HepG2 (cell line): ENCODE measurements at regions not wholly inside any gene's neighbourhood (a gene's known extent, or its start where the extent isn't known, plus 50 kb on each side); places are given as distances from the start of the nearest gene placed in this dataset.
A peak's percentile ranks its signal among the peaks of the same experiment; 100 is the strongest.

Experiments used
- AGO2 ChIP-seq: fragments of 200-400 bp; formaldehyde crosslinking; optimal IDR thresholded peaks from 2 replicates; pipeline ENCODE3; 2017; ENCODE audit warnings: mild to moderate bottlenecking, low read depth, low read length, moderate library complexity
- BRD4 ChIP-seq: sonication (generic); formaldehyde crosslinking; IDR thresholded peaks from 2 replicates; pipeline ENCODE4 v1.4.0; 2020; ENCODE audit warnings: missing genetic modification reagents
- CBX1 ChIP-seq: IDR thresholded peaks from one replicate; pipeline ENCODE4 v1.6.1; 2016; ENCODE audit warnings: antibody characterized with exemption, low read depth
- CENPX ChIP-seq: sonication (generic); formaldehyde crosslinking; IDR thresholded peaks from 2 replicates; pipeline ENCODE4 v1.9.0; 2021; ENCODE audit warnings: mild to moderate bottlenecking, missing genetic modification reagents, moderate library complexity
- DPF2 ChIP-seq: sonication (generic); formaldehyde crosslinking; IDR thresholded peaks from 2 replicates; pipeline ENCODE4 v1.4.0; 2020; ENCODE audit warnings: mild to moderate bottlenecking, low read depth, missing genetic modification reagents, borderline replicate concordance
- ELF4 ChIP-seq: sonication (generic); formaldehyde crosslinking; IDR thresholded peaks from 2 replicates; pipeline ENCODE4 v1.5.0; 2020; ENCODE audit warnings: missing genetic modification reagents, mild to moderate bottlenecking, moderate library complexity, borderline replicate concordance
- GPN1 ChIP-seq: sonication (generic); formaldehyde crosslinking; IDR thresholded peaks from 2 replicates; pipeline ENCODE4 v1.5.1; 2020; ENCODE audit warnings: missing genetic modification reagents, borderline replicate concordance
- IKZF4 ChIP-seq: sonication (generic); formaldehyde crosslinking; IDR thresholded peaks from 2 replicates; pipeline ENCODE4 v1.5.1; 2020; ENCODE audit warnings: borderline replicate concordance, mild to moderate bottlenecking, low read depth, missing genetic modification reagents; ENCODE audit errors: not compliant biosample characterization
- LCORL ChIP-seq, 2 experiments: fragments of 450-650 bp in 1 of 2; sonication (generic) in 1 of 2; formaldehyde crosslinking in 1 of 2; IDR thresholded peaks; 2 replicates each; pipeline versions ENCODE4 v1.5.0 to v1.6.1; 2017 to 2020; ENCODE audit warnings: antibody characterized with exemption in 1 of 2, missing genetic modification reagents in 1 of 2
- MTF1 ChIP-seq: sonication (generic); formaldehyde crosslinking; IDR thresholded peaks from 2 replicates; pipeline ENCODE4 v1.5.0; 2020; ENCODE audit warnings: missing genetic modification reagents
- NFKBIZ ChIP-seq: IDR thresholded peaks from 2 replicates; pipeline ENCODE4 v1.6.1; 2018; ENCODE audit warnings: missing genetic modification reagents, missing compliant biosample characterization
- NONO ChIP-seq, 2 experiments: fragments of 450-650 bp in 1 of 2; sonication (generic) in 1 of 2; formaldehyde crosslinking in 1 of 2; IDR thresholded peaks in 1 of 2; conservative IDR thresholded peaks in 1 of 2; 2 replicates each; pipeline versions ENCODE4 v1.6.1 to v1.8.0; 2017 to 2022; ENCODE audit warnings: mild to moderate bottlenecking in 1 of 2, missing genetic modification reagents in 1 of 2, moderate library complexity in 1 of 2
- ONECUT2 ChIP-seq: sonication (generic); formaldehyde crosslinking; IDR thresholded peaks from 2 replicates; pipeline ENCODE4 v1.4.0; 2020; ENCODE audit warnings: missing genetic modification reagents
- RBFOX2 ChIP-seq: fragments of 200-400 bp; formaldehyde crosslinking; IDR thresholded peaks from 2 replicates; pipeline ENCODE4 v1.6.1; 2017; ENCODE audit warnings: low read depth, mild to moderate bottlenecking, low read length
- SP4 ChIP-seq: sonication (generic); formaldehyde crosslinking; IDR thresholded peaks from 2 replicates; pipeline ENCODE4 v1.8.1; 2023; ENCODE audit warnings: mild to moderate bottlenecking, missing genetic modification reagents
- STAT5B ChIP-seq: sonication (generic); formaldehyde crosslinking; IDR thresholded peaks from 2 replicates; pipeline ENCODE4 v1.4.0; 2020; ENCODE audit warnings: missing genetic modification reagents
- TCF12 ChIP-seq, 2 experiments: fragments of 450-650 bp in 1 of 2; sonication (generic) in 1 of 2; formaldehyde crosslinking in 1 of 2; IDR thresholded peaks; 2 replicates each; pipeline versions ENCODE4 v1.6.1 to v1.8.0; 2017 to 2022; ENCODE audit warnings: antibody characterized with exemption in 1 of 2, mild to moderate bottlenecking in 1 of 2, missing genetic modification reagents in 1 of 2, moderate library complexity in 1 of 2
- ZBTB1 ChIP-seq: sonication (generic); formaldehyde crosslinking; IDR thresholded peaks from 2 replicates; pipeline ENCODE4 v1.4.0; 2020; ENCODE audit warnings: missing genetic modification reagents, borderline replicate concordance
- ZFP36L2 ChIP-seq: sonication (generic); formaldehyde crosslinking; IDR thresholded peaks from 2 replicates; pipeline ENCODE4 v1.4.0; 2020; ENCODE audit warnings: missing genetic modification reagents
- ZIK1 ChIP-seq: sonication (generic); formaldehyde crosslinking; IDR thresholded peaks from 2 replicates; pipeline ENCODE4 v1.5.0; 2020; ENCODE audit warnings: mild to moderate bottlenecking, low read depth, missing genetic modification reagents, borderline replicate concordance
- ZNF530 ChIP-seq: sonication (generic); formaldehyde crosslinking; IDR thresholded peaks from 2 replicates; pipeline ENCODE4 v1.5.0; 2020; ENCODE audit warnings: low read depth, mild to moderate bottlenecking, missing genetic modification reagents
- ZNF558 ChIP-seq: sonication (generic); formaldehyde crosslinking; IDR thresholded peaks from 2 replicates; pipeline ENCODE4 v1.9.0; 2022; ENCODE audit warnings: mild to moderate bottlenecking, missing genetic modification reagents, borderline replicate concordance
- ZNF589 ChIP-seq: sonication (generic); formaldehyde crosslinking; conservative IDR thresholded peaks from 2 replicates; pipeline ENCODE4 v1.8.0; 2022; ENCODE audit warnings: mild to moderate bottlenecking, moderate library complexity, missing genetic modification reagents
- ZNF7 ChIP-seq: IDR thresholded peaks from 2 replicates; pipeline ENCODE4 v1.6.1; 2016; ENCODE audit warnings: missing biosample characterization, missing genetic modification reagents
- ZSCAN29 ChIP-seq: sonication (generic); formaldehyde crosslinking; conservative IDR thresholded peaks from 2 replicates; pipeline ENCODE4 v1.4.0; 2020; ENCODE audit warnings: mild to moderate bottlenecking, missing genetic modification reagents
- TF ChIP-seq, protein P1 (sequence below): sonication (generic); formaldehyde crosslinking; IDR thresholded peaks from 2 replicates; pipeline ENCODE4 v1.4.0; 2020; ENCODE audit warnings: mild to moderate bottlenecking, low read depth, missing genetic modification reagents
- TF ChIP-seq, protein P2 (sequence below): sonication (generic); formaldehyde crosslinking; conservative IDR thresholded peaks from 2 replicates; pipeline ENCODE4 v1.8.0; 2022; ENCODE audit warnings: missing genetic modification reagents

DNA sequence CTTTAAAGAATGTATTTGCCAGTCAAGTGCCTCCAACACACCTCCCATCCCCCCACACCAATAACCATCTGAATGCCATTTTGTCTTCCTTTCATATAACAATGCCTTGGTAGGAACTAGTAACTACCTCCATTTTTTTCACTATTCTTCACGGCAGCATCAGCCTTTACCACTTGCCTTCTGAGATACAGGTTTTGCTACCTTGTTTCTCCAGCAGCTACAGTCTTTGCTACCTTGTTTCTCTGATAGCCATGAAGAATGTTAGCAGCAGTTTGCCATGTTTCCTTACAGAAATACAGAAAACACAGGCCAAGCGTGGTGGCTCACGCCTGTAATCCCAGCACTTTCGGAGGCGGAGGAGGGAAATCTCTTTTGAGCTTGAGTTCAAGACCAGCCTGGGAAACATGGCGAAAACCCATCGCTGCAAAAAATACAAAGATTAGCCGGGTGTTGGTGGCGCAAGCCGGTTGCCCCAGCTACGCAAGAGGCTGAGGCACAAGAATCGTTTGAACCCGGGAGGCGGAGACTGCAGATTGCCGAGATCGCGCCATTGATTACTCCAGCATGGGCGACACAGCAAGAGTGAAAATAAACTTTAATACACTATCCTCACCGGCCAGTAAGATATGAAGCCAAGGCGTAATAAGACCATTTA, 100.9 kb downstream of the HFE start (continued):
- TF ChIP-seq CBX1 (no peak), ZNF7 (CRISPR knock-in tag) (no peak), ONECUT2 (CRISPR knock-in tag) (no peak; the same call in 1 of the 2 replicates), ELF4 (CRISPR knock-in tag) (0 out of 2 replicates have a peak, but pooled peaks have one; percentile 12), LCORL (IDR thresholded peaks at IDR 0.05) (no peak), LCORL (CRISPR knock-in tag; IDR thresholded peaks at IDR 0.05) (no peak), NFKBIZ (CRISPR knock-in tag) (no peak), SP4 (CRISPR knock-in tag) (no peak; the same call in 1 of the 2 replicates), ZFP36L2 (CRISPR knock-in tag) (no peak), AGO2 (peak; percentile 33), GPN1 (no peak), MTF1 (CRISPR knock-in tag) (0 out of 2 replicates have a peak, but pooled peaks have one; percentile 12), TCF12 (IDR thresholded peaks at IDR 0.05) (no peak), TCF12 (CRISPR knock-in tag; IDR thresholded peaks at IDR 0.05) (no peak), NONO (IDR thresholded peaks at IDR 0.05) (no peak), NONO (CRISPR knock-in tag; conservative IDR thresholded peaks at IDR 0.05) (no peak), ZNF589 (CRISPR knock-in tag) (no peak), DPF2 (CRISPR knock-in tag) (0 out of 2 replicates have a peak, but pooled peaks have one; percentile 24), ZIK1 (no peak), BRD4 (CRISPR knock-in tag) (0 out of 2 replicates have a peak, but pooled peaks have one; percentile 36), STAT5B (CRISPR knock-in tag) (no peak), ZSCAN29 (CRISPR knock-in tag) (no peak), ZNF530 (CRISPR knock-in tag) (no peak), IKZF4 (CRISPR knock-in tag) (no peak), ZNF558 (CRISPR knock-in tag) (no peak), CENPX (CRISPR knock-in tag) (no peak), RBFOX2 (no peak), ZBTB1 (no peak)
- TF ChIP-seq, protein P1, sequence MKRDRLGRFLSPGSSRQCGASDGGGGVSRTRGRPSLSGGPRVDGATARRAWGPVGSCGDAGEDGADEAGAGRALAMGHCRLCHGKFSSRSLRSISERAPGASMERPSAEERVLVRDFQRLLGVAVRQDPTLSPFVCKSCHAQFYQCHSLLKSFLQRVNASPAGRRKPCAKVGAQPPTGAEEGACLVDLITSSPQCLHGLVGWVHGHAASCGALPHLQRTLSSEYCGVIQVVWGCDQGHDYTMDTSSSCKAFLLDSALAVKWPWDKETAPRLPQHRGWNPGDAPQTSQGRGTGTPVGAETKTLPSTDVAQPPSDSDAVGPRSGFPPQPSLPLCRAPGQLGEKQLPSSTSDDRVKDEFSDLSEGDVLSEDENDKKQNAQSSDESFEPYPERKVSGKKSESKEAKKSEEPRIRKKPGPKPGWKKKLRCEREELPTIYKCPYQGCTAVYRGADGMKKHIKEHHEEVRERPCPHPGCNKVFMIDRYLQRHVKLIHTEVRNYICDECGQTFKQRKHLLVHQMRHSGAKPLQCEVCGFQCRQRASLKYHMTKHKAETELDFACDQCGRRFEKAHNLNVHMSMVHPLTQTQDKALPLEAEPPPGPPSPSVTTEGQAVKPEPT, result no peak; the same call in 1 of the 2 replicates
- TF ChIP-seq, protein P2, sequence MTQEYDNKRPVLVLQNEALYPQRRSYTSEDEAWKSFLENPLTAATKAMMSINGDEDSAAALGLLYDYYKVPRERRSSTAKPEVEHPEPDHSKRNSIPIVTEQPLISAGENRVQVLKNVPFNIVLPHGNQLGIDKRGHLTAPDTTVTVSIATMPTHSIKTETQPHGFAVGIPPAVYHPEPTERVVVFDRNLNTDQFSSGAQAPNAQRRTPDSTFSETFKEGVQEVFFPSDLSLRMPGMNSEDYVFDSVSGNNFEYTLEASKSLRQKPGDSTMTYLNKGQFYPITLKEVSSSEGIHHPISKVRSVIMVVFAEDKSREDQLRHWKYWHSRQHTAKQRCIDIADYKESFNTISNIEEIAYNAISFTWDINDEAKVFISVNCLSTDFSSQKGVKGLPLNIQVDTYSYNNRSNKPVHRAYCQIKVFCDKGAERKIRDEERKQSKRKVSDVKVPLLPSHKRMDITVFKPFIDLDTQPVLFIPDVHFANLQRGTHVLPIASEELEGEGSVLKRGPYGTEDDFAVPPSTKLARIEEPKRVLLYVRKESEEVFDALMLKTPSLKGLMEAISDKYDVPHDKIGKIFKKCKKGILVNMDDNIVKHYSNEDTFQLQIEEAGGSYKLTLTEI (CRISPR knock-in tag), result no peak
